ENCODE measurements at regions not wholly inside any gene's neighbourhood (a gene's known extent, or its start where the extent isn't known, plus 50 kb on each side); places are given as distances from the start of the nearest gene placed in this dataset.

DNA sequence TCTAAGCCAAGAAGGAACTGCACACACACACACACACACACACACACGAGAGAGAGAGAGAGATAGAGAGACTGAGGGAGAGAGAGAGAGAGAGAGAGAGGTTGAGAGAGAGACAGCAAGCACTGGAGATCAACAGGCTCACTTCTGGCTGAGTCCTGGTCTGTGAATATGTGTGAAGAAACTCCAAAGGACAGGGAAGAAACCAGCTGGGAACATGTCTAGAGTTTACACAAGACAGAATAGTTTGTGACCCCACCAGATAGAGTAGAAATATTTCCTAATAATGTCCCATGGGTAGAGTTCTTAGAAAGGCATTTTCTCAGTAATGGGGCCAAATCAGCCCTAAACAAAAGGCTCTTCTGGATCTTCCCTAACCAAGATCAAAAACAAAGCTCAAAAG, 155.5 kb upstream of the IGFBP3 start:
- Histone ChIP-seq H4K8ac (ENCODE audit: extremely low read depth, insufficient read depth, low read length) (no peak overlapping the region), H4K5ac (ENCODE audit: insufficient read length, low read depth, low read length) (no peak overlapping the region), H3K4me2 (ENCODE audit: insufficient read depth in 1 of 2, low read depth in 2 of 2, low read length in 2 of 2) (no peak overlapping the region), H3K4me1 (replicated peaks in 1 of 4; ENCODE audit: control insufficient read depth in 3 of 4, insufficient read depth in 4 of 4, low read length in 3 of 4) (no peaks in the 10 kb centered on the region), H3K9ac (replicated peaks in 1 of 4; ENCODE audit: extremely low read depth in 1 of 4, low read depth in 3 of 4, low read length in 3 of 4) (no peak overlapping the region; a peak in 1 of 7 replicates), H3K27me3 (replicated peaks in 1 of 4; ENCODE audit: control insufficient read depth in 3 of 4, extremely low read depth in 1 of 4, insufficient read depth in 3 of 4, low read length in 3 of 4) (no peaks in the 10 kb centered on the region), H2BK15ac (ENCODE audit: low read length) (no peak overlapping the region), H3K79me1 (ENCODE audit: low read depth, low read length) (no peaks in the 10 kb centered on the region), H3K27ac (ENCODE audit: low read depth, low read length) (no peak overlapping the region), H3K14ac (ENCODE audit: insufficient read length) (no peak overlapping the region), H2BK5ac (ENCODE audit: low read depth, low read length) (no peak overlapping the region), H3K79me2 (ENCODE audit: control insufficient read depth in 1 of 2, insufficient read depth in 2 of 2, low read length in 2 of 2) (no peaks in the 10 kb centered on the region), H3K9me3 (ENCODE audit: insufficient read depth in 2 of 2, low read depth in 1 of 2, low read length in 1 of 2) (no peaks in the 10 kb centered on the region), H2BK120ac (replicated peaks; ENCODE audit: low read depth, low read length) (no peak overlapping the region), H2BK12ac (ENCODE audit: low read depth, low read length) (no peak overlapping the region), H3K4me3 (ENCODE audit: extremely low read depth in 1 of 4, insufficient read depth in 2 of 4, low read depth in 3 of 4, low read length in 4 of 4) (no peak overlapping the region), H3K4ac (replicated peaks; ENCODE audit: insufficient read length, low read depth, low read length) (no peak overlapping the region), H3K36me3 (ENCODE audit: control insufficient read depth in 2 of 4, insufficient read depth in 4 of 4, low read length in 3 of 4) (no peaks in the 10 kb centered on the region), H3K23ac (ENCODE audit: insufficient read length) (no peak overlapping the region), H4K20me1 (replicated peaks in 1 of 2; ENCODE audit: control insufficient read depth in 1 of 2, insufficient read depth in 2 of 2, low read length in 2 of 2) (no peaks in the 10 kb centered on the region), H3K18ac (ENCODE audit: extremely low read depth, low read length) (no peak overlapping the region), H3K23me2 (ENCODE audit: low read depth, low read length) (no peaks in the 10 kb centered on the region), H2BK20ac (ENCODE audit: low read length) (no peak overlapping the region), H2AFZ (ENCODE audit: low read length) (no peak overlapping the region), H4K91ac (replicated peaks; ENCODE audit: insufficient read length, low read length) (no peak overlapping the region), H2AK5ac (ENCODE audit: low read depth, low read length) (no peak overlapping the region), H3K56ac (replicated peaks; ENCODE audit: insufficient read length, low read depth, low read length) (no peak overlapping the region)
- ChIA-PET POLR2A (ENCODE audit: partially characterized antibody) (no interaction called here), CTCF (ENCODE audit: partially characterized antibody) (no interaction called here)
- WGBS, 2 experiments (ENCODE audit: extremely low coverage in 1 of 2, insufficient coverage in 1 of 2, insufficient read length in 1 of 2, insufficient replicate concordance in 2 of 2, low coverage in 1 of 2, low lambda C conversion rate in 2 of 2, missing lambda C conversion rate in 1 of 2) = 53% methylated on average over 1 of the region's 1 CpG; no CpG with 5 or more reads in 1 of the 2 experiments
- DNase-seq (ENCODE audit: low read depth in 1 of 2, low spot score in 2 of 2) = no peak
- no peak for FAIRE-seq
- TF ChIP-seq CEBPB (IDR thresholded peaks at IDR 0.05; ENCODE audit: low read depth, low read length) (no peak), EZH2 (IDR thresholded peaks at IDR 0.05; ENCODE audit: low read depth, low read length, severe bottlenecking) (no peak), CBX5 (IDR thresholded peaks at IDR 0.05; ENCODE audit: low read depth, low read length) (no peak), BCL11A (IDR thresholded peaks at IDR 0.05; ENCODE audit: low read depth in 2 of 2, low read length in 2 of 2) (no peak), SP4 (IDR thresholded peaks at IDR 0.05; ENCODE audit: low read length) (no peak), YY1 (IDR thresholded peaks at IDR 0.05; ENCODE audit: low read depth, low read length) (no peak)
- TF ChIP-seq, protein P1, sequence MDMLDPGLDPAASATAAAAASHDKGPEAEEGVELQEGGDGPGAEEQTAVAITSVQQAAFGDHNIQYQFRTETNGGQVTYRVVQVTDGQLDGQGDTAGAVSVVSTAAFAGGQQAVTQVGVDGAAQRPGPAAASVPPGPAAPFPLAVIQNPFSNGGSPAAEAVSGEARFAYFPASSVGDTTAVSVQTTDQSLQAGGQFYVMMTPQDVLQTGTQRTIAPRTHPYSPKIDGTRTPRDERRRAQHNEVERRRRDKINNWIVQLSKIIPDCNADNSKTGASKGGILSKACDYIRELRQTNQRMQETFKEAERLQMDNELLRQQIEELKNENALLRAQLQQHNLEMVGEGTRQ (IDR thresholded peaks at IDR 0.05; ENCODE audit: low read length) = no peak

All from H1 (cell line).